HL-60 (cell line): ENCODE measurements at regions not wholly inside any gene's neighbourhood (a gene's known extent, or its start where the extent isn't known, plus 50 kb on each side); places are given as distances from the start of the nearest gene placed in this dataset.

Experiments used
- DNase-seq, 2 experiments: peaks; one replicate each; pipeline ENCODE4 v3.0.0-alpha.2; 2010 to 2020; ENCODE audit warnings: low read depth in 1 of 2, low spot score in 1 of 2
- H3K27ac ChIP-seq: fragments of 250-450 bp; sonication (Bioruptor Pico); replicated peaks from 2 replicates; pipeline ENCODE4 v1.5.1; 2020; ENCODE audit warnings: mild to moderate bottlenecking, moderate library complexity
- H3K27me3 ChIP-seq: fragments of 250-450 bp; sonication (Bioruptor Pico); 2 replicates; pipeline ENCODE4 v1.5.1; 2021; ENCODE audit warnings: mild to moderate bottlenecking, moderate library complexity; ENCODE audit not compliant: insufficient read depth, poor library complexity, severe bottlenecking
- H3K4me3 ChIP-seq: replicated peaks from 2 replicates; pipeline ENCODE4 v1.5.1; 2011; ENCODE audit warnings: mild to moderate bottlenecking, control low read depth, low read length; ENCODE audit not compliant: insufficient read depth
- CTCF ChIP-seq: IDR thresholded peaks from one replicate; pipeline ENCODE4 v1.5.1; 2011; ENCODE audit warnings: low read length, control low read depth, inconsistent platforms; ENCODE audit not compliant: insufficient read depth
- GABPA ChIP-seq: IDR thresholded peaks from 2 replicates; pipeline ENCODE4 v1.6.1; 2012; ENCODE audit warnings: low read depth
- POLR2AphosphoS5 ChIP-seq: IDR thresholded peaks from 2 replicates; pipeline ENCODE4 v1.6.1; 2012; ENCODE audit warnings: low read depth
- REST ChIP-seq: IDR thresholded peaks from 2 replicates; pipeline ENCODE4 v1.6.1; 2012; ENCODE audit warnings: low read depth; ENCODE audit not compliant: insufficient replicate concordance
- SPI1 ChIP-seq: IDR thresholded peaks from 2 replicates; pipeline ENCODE4 v1.6.1; 2012; ENCODE audit warnings: low read depth, mild to moderate bottlenecking, borderline replicate concordance

- DNase-seq = no peak
- Histone ChIP-seq H3K27ac (no peak overlapping the region), H3K27me3 (no peaks in the 10 kb centered on the region), H3K4me3 (no peak overlapping the region)
- TF ChIP-seq SPI1 (no peak), POLR2AphosphoS5 (no peak), GABPA (no peak), CTCF (no peak)
Observed at GRCh38 chr9:28668158-28668557, 1094.9 kb upstream of the C9orf72 start.

GRCh38 chr9:28671000-28671399 lies 1097.7 kb upstream of the C9orf72 start:
- no peak for DNase-seq
- no peaks in the 10 kb centered on the region for H3K27me3 ChIP-seq
- H3K4me3 ChIP-seq = no peak overlapping the region
- H3K27ac ChIP-seq = no peak overlapping the region
- TF ChIP-seq SPI1 = no peak
- no peak for TF ChIP-seq GABPA
- no peak for TF ChIP-seq CTCF
- TF ChIP-seq REST = no peak
- TF ChIP-seq POLR2AphosphoS5 = no peak

- DNase-seq = no peak
- H3K27me3 ChIP-seq = no peaks in the 10 kb centered on the region
- no peak overlapping the region for H3K4me3 ChIP-seq
- no peak for TF ChIP-seq GABPA
- no peak for TF ChIP-seq CTCF
- no peak for TF ChIP-seq POLR2AphosphoS5
- no peak for TF ChIP-seq SPI1
- TF ChIP-seq REST = no peak
- H3K27ac ChIP-seq = no peak overlapping the region
Observed at GRCh38 chr9:28678097-28678496, 1104.8 kb upstream of the C9orf72 start.

GRCh38 chr9:28688172-28688571 lies 1114.9 kb upstream of the C9orf72 start:
- no peak for DNase-seq
- Histone ChIP-seq H3K27ac (no peak overlapping the region), H3K4me3 (no peak overlapping the region), H3K27me3 (no peaks in the 10 kb centered on the region)
- TF ChIP-seq CTCF = no peak
- TF ChIP-seq SPI1 = no peak
- TF ChIP-seq REST = no peak
- no peak for TF ChIP-seq GABPA
- no peak for TF ChIP-seq POLR2AphosphoS5
